NCI-H2227 treated with DMSO at 0.1 percent for 48 hours (cell line): ENCODE measurements at regions not wholly inside any gene's neighbourhood (a gene's known extent, or its start where the extent isn't known, plus 50 kb on each side); places are given as distances from the start of the nearest gene placed in this dataset.
"Not testable (repeated sequence)": the region's sequence is repeated elsewhere in the genome, so short reads cannot be mapped to it uniquely, and the experiment has no call there.

Experiments used
- DNase-seq: peaks from one replicate; lab custom pipeline; 2025; lab: John Stamatoyannopoulos, UW

DNA sequence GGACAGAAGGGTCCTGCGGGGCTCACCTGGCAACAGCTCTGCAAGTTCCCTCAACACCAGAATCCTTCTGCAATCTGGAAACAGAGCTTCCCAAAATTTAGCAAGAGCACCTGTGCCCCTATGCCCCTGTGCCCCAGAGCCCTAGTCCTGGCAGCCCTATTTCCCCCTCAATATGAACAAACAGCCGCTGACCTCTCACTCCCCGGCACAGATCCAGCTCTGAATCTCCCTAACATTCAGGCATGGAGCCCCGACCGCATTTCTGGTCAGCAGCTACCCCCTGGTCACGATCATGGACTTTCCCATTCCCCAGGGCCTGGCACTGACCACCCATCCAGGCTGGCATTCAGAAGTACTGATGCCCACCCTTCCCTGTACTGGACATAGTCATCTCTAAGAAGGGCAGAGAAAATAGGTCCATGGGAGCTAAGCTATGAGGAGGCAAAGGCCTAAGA, 110.8 kb upstream of the SMURF2 start:
- DNase-seq: no peak

DNA sequence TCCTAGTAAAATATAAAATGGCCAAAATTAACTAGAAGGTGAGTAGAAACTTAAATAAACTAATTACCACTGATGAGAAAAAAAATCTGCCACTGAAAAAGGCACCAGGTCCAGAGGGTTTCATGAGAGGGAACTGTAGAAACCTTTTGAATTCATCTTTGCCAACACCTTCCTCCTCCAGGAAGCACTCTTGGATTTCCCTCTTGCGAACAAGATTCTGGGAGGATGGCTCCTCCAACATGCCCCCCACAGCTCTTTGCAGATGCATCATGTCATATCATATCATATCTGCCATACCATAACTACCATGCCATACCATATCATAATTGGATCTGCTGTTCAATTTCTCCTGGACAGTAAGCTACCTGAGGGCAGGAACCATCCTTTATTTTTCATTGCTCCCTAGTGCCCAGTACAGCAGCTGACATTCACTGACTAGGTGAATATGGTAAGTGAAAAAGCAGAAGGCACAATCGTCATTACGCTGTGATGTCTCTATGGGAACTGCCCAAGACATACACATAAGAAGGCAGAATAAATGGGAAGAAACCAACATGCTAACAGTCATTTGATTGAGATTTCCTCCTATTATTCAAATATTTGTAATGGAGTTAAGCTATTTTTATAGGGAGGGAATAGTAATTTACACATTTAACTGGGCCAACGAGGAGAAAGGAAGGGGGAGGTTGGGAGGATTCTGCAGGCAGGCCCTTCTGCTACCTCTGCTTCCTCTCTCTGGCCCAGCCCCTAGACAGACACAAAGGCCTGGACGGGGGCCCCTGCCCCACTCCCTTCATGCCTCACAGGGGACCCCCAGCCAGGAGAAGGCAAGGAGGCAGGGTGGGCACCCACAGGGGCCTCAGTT, 110.1 kb upstream of the SMURF2 start:
- DNase-seq: no peak

DNA sequence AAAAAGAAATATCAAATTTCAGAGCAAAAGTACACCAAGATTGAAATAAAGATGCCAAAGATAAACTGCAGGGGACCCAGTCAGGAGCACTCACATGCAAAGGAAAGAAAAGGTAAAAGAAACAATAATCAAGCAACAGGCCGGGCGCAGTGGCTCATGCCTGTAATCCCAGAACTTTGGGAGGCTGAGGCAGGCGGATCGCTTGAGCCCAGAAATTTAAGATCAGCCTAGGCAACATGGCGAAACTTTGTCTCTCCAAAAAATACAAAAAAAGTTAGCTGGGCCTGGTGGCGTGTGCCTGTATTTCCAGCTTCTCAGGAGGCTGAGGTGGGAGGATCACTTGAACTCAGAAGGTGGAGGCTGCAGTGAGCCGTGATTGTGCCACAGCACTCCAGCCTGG, 107.6 kb upstream of the SMURF2 start:
- no peak for DNase-seq

DNA sequence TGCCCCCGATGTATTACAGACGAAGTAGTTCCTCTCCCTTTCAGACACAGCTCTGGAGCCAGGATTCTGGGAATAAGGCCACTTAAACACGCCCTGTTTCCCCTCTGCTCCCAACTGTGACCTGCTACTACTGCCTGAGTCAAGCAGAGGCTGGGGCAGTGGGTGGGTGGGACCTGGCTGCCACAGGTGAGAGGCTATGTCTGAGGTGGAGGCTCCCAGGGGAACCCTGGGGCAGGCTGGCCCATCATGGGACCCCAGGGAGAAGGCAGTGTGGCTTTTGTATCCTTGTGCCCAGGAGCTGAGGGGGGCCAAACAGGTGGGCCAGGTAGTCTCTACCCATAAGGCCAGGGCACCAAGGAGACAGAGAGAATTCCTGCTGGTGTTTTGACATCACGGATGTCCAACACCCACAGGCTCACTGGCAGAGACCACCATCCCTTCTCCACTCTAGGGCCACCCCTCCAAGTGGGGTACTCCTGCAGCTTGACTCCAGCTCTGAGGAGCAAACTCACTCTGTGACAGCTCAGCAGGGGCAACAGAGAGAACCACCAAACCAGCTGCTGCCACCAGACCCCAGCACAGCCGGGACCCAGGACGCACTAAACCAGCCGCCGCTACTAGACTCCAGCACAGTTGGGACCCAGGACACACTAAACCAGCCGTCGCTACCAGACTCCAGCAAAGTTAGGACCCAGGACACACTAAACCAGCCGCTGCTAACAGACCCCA, 105.3 kb upstream of the SMURF2 start:
- DNase-seq: no peak

DNA sequence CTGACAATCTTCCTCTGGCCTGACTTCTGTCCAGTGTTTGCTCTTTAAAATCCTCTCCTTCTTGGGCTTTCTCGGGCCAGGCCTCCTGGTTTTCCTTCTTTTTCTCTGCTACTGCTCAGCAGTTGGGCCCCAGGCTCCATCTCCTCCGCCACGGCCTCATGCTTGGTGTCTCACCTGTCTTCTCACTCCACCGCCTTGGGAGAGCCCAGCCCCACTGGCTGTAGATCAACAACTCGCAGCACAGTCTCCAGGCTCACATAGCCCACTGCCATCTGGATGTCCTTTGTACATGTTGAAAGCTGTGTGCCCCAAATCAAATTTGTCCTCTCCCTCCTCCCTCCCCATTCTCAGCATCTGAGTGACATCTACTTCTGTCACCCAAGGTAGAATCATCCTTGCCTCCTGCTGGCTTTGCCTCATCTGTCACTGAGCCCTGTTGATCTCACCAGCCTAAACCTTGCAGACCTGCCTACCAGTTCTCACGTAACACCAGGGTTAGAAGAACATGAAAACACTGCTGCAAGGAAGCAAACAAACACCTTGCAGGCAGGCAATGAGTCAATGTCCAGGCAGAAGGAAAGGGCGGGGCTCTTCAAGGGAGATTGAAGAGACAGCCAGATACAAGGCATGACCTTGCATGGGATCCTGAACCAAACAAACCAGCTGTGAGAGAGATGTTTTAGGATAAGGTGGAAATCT, 103.2 kb upstream of the SMURF2 start:
- DNase-seq: no peak

DNA sequence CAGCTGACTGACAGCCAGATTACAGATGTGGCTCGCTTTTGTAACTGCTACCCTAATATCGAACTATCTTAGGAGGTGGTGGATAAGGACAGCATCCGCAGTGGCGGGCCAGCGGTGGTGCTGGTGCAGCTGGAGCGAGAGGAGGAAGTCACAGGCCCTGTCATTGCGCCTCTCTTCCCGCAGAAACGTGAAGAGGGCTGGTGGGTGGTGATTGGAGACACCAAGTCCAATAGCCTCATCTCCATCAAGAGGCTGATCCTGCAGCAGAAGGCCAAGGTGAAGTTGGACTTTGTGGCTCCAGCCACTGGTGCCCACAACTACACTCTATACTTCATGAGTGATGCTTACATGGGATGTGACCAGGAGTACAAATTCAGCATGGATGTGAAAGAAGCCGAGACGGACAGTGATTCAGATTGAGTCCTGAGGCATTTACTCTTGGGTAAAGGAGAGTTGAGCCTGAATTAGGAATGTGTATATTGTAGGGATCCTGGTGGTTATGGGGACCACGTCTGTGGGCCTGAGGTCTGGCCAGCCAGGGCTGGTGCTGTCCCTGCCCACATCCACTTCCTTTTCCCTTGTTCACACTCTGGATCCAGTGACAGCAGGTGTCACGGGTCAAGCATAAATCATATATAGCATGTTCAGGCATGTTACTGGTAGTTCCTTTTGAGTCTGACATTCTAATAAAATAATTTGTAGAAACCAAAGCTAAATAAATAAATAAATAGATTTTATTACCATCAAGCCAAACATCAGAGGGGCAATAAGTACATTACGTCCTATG, 89.0 kb upstream of the SMURF2 start:
- no peak for DNase-seq

DNA sequence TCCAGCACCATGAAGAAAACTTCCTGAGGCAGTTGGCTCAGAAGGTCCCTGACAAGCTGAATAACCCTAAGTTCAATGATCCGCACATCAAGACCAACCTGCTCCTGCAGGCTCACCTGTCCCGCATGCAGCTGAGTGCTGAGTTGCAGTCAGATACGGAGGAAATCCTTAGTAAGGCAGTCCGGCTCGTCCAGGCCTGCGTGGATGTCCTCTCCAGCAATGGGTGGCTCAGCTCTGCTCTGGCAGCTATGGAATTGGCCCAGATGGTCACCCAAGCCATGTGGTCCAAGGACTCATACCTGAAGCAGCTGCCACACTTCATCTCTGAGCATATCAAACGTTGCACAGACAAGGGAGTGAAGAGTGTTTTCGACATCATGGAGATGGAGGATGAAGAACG, 88.4 kb upstream of the SMURF2 start:
- no peak for DNase-seq

DNA sequence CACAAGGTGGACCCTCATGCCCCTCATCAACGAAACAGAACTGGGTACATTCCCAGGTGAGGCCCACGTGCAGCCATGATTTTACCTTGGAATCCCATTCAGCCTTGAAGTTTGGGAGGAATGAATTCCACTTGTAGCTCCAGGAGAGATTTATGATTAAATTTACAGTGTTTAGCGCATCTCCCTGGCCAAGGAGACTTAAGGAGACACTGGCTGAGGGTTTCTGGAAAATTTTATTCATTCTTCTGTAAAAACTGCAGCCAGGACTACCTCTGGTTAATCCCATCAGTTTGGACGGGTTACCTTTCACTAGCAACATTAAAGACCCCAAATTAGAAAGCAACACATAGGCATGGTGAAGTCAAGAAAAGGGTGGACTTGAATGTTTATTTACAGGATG, 87.2 kb upstream of the SMURF2 start:
- no peak for DNase-seq

DNA sequence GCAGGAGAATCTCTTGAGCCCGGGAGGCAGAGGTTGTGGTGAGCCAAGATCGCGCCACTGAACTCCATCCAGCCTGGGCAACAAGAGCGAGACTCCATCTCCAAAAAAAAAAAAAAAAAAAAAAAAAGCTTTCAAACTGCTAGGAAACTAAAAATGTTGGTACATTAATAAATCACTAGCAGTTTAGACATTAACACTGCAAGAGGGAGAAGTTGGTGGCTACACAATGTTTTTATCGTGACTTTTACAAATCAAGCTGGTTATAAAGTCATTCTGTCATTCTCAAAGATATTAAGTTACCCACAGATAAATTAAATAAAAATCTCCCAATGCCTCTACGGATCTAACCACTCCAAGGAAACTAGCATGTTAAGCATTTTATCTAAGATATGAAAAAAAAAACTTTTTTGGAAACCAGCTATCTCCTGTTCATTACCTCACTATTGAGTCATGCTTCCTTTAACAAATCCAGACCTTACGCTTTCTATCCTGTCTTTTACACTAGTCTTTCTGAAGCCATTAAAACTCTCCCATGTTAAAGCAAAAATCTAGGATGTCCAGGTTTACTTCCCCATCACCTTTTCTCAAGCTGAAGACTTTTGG, 85.9 kb upstream of the SMURF2 start:
- DNase-seq: no peak

DNA sequence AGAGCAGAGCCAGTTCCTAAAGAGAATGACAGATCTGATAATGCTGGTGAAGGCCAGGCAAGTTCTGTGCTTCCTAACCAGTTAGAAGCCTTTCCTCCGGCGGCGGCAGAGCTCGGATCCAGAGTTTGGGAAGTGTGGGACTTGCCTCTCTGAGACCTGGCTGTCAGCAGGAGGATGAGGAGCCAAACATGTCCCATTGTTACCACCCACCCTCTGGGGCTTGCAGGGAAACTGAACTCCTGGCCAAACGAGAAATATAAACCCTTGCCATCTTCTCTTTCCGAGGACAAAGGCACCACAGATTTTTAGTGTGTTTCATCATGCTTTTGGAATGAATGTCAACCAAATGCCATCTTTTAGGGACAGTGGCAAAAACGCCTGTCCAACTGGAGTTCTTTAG, 80.2 kb upstream of the SMURF2 start:
- DNase-seq: no peak

DNA sequence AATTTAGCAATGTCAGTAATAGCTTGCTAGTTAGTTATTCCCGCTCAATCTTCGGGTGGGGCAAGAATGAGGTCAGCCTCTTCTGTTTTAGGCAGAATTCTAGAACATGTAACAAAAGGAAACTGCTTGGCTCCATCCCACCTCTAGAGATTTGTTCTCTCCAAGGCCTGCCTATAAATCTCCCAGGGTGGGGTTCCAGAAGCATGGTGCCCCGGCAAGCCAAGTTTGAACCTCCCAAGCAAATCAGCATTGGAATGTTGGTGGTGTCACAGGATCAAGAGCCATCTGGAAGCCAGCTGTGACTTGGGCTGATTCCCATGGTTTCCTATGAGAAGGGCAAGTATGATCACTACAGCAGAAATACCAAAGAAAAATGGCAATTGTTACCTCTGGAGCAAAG, 79.8 kb upstream of the SMURF2 start:
- DNase-seq: not testable (repeated sequence)

DNA sequence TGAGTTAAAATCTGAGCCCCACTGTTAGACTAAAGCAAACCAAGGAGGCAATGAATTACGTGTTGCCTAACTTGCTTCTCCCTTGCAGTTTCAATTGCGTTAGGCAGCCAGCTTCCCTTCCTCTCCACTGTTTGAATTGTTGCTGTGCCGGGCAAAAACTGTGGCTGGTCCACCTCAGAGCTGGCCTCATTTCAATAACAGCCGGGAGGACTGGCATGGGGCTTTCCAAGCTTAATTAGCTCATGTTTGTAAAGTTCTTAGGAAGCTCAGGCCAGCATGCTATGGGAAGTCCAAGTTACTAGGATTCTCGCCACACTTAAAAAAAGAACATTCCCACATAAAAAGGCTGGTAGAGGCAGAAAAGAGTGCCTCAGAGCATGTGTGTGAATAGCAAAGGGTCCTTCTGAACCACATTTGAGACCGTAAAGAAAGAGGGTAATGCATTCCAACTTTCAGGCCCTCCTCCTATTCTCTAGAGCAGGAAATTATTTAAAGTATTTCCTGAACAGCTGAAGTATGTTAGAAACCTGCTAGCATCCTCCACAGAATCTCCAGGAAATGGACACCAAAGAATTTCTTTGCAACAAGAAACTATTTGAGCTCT, 79.0 kb upstream of the SMURF2 start:
- DNase-seq: no peak

DNA sequence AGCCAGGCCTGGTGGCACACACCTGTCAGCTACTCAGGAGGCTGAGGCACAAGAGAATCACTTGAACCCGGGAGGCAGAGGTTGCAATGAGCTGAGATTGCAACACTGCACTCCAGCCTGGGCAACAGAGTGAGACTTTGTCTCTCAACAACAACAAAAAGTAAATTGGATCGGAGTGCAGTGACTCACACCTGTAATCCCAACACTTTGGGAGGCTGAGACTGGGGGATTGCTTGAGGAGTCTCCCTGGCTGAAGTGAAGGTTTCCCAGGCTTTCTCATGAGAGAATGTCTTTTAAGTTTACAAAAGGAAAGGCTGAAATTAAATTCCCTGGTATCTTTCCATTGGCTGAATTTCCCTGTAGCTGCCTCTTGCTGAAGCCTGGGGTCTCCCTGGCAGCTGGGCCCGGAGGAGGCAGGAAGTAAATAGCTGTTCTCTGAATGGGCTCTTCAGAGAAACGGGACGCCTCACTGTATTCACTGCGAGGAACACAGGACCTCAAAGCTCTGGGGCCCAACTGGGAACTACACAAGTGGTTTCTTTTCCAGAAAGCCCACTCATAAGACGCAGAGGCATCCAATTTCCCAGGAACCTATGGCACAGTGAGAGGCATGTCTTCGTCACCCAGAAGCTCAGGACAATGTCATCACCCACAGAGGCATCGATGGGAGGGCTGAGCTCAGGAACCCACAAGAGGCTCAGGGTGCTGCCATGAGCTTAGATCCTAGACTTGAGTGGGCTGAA, 77.4 kb upstream of the SMURF2 start:
- DNase-seq: no peak

DNA sequence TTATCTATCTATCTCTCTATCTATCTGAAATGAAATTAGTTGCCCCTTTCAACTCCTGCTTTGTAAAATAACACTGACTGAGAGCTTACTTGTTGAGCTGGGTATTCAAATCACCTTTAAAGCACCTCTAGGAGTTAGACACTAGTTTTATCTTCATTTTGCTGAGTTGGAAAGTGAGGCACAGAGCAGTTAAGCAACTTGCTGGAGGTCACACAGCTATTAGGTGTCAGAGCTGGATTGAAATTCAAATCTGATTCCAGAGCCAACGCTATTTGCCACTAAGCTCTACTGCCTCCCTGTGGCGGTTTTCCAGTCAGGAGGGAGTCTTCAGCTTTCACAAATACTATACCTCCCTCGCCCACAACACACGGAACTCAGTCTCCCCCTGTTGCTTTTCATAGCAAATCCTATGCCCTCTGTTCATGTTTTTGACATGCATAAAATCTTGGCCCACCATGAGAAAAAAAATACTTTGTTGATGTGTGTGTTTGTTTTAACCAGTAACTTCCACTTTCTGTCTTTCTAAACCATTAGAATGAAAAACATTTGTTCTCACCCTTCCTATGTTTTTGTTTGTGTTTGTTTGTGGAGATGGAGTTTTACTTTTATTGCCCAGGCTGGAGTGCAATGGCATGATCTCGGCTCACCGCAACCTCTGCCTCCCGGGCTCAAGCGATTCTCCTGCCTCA, 74.8 kb upstream of the SMURF2 start:
- DNase-seq: no peak

DNA sequence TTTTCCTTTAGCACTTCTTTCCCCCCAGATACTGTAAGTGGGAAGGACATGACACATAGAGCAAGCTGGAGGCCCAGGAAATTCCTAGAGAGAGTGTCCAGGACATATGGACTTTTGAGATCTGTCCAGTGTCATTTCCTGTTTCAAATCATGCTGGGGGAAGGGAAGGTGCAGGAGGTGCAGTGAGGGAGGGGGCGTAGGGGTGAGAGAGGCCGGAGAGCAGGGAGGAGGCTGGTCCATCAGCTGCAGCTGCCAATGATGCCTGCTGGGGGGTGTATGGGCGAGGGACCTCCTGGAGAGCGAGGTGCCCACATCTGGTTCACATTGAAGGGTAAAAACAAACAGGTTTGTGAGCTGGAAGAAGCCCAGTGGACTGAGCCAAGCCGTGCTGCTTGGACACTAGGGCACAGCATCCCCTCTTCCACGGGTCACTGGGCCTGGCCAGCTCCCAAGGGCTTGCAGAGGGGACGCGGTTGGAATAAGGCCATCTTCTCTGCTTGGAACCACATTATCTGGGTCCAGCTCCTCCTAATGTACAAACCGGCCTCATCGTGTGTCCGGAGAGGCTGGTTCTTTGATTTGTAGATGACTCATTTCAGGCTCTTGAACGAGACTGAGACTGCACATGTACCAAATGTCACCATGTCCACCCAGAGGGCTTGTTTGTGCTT, 70.4 kb upstream of the SMURF2 start:
- no peak for DNase-seq

DNA sequence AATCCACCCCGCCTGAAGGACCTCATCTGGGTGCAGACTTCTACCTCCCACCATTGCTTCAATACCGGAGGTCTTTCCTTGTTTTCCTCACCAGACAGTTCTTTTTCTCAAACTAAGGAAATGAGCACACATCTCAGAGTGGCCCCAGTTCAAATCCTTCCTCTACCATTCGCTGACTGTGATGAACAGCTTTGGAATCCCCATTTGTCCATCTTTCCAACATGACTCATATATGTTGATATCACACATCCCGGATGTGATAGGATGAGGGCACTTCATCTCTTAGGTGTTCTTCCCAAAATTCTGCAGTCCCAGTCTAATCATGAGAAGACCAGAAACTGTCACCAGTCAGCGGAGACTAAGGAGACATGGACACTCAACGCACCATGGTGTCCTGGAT, 67.9 kb upstream of the SMURF2 start:
- DNase-seq: not testable (repeated sequence)

DNA sequence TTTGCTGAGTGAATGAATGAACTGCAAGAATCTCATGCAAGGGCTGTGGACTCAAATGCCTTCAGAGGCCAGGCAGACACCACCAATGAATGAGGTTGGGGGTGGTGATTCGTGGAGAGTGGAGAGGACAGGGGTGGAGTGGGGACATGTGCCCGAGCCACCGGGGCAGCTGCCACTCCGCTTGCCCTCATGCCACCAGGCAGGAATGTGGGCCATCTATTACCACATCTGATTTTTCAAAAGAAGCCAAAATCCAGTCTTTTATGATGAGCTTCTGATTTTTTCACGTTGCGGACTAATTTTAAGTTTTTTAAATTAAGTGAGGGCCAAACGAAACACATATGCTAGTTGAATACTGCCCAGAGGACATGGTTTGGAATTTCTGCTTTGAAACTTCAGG, 67.1 kb upstream of the SMURF2 start:
- no peak for DNase-seq

DNA sequence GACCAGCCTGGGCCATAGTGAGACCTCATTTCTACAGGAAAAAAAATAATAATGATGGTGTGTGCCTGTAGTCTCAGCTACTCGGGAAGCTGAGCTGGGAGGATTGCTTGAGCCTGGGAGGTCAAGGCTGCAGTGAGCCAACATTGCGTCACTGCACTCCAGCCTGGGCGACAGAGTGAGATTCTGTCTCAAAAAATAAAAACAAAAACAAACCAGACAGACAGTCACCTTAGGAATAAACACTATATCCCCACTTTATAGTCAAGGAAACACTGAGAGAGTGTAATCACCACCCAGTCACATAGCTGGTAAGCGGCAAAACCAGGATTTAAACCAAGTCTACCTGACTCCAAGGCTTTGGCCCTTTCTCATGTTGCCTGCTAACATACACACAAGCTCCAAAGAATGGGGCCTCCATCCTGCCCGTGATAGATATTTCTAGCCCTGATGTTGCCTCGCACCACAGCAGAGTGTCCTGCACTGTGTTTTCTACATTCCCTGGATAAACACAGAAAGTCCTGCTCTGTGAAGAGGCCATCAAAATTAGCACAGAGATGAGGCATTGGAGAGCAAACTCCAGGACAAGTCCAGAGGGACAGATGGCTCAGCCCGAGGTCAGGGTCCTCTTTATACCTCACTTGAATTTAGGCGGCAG, 66.1 kb upstream of the SMURF2 start:
- DNase-seq: no peak

DNA sequence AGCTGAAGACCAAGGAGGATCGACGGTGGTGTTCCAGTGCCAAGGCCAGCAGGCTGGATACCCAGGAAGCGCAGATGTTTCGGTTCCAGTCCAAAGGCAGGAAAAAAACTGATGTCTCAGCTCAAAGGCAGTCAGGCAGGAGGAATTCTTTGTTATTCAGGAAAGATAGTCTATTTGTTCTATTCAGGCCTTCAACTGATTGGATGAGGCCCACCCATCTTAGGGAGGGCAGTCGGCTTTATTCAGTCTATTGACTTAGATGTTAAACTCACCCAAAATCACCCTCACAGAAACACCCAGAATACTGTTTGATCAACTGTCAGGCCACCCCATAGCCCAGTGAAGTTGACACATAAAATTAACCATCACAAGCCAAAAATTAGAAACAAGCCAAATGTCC, 63.9 kb upstream of the SMURF2 start:
- DNase-seq: not testable (repeated sequence)
